Fibroblast of lung (primary cell): ENCODE measurements at regions not wholly inside any gene's neighbourhood (a gene's known extent, or its start where the extent isn't known, plus 50 kb on each side); places are given as distances from the start of the nearest gene placed in this dataset.

Experiments
- EZH2 ChIP-seq: IDR thresholded peaks from 2 replicates; pipeline ENCODE4 v1.5.1; 2012; ENCODE audit warnings: low read length, control low read depth, mild to moderate bottlenecking; ENCODE audit errors: missing control alignments
- TF ChIP-seq, protein P1 (sequence below), 2 donors: IDR thresholded peaks in 1 of 2; conservative IDR thresholded peaks in 1 of 2; 1 replicate in 1 of 2; 2 replicates in 1 of 2; pipeline ENCODE4 v1.5.1; 2011 to 2012; ENCODE audit warnings: low read length in 2 of 2, control low read depth in 1 of 2, inconsistent platforms in 1 of 2, low read depth in 1 of 2, mild to moderate bottlenecking in 1 of 2

- TF ChIP-seq, protein P1, sequence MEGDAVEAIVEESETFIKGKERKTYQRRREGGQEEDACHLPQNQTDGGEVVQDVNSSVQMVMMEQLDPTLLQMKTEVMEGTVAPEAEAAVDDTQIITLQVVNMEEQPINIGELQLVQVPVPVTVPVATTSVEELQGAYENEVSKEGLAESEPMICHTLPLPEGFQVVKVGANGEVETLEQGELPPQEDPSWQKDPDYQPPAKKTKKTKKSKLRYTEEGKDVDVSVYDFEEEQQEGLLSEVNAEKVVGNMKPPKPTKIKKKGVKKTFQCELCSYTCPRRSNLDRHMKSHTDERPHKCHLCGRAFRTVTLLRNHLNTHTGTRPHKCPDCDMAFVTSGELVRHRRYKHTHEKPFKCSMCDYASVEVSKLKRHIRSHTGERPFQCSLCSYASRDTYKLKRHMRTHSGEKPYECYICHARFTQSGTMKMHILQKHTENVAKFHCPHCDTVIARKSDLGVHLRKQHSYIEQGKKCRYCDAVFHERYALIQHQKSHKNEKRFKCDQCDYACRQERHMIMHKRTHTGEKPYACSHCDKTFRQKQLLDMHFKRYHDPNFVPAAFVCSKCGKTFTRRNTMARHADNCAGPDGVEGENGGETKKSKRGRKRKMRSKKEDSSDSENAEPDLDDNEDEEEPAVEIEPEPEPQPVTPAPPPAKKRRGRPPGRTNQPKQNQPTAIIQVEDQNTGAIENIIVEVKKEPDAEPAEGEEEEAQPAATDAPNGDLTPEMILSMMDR (conservative IDR thresholded peaks at IDR 0.05 in 1 of 2, IDR thresholded peaks at IDR 0.05 in 1 of 2; ENCODE audit: low read depth in 1 of 2, low read length in 2 of 2), result no peak
- no peak for TF ChIP-seq EZH2
Measured at GRCh38 chr9:104339692-104340091, 164.4 kb upstream of the OR13F1 start.
